BLaER1 (cell line): ENCODE measurements at regions not wholly inside any gene's neighbourhood (a gene's known extent, or its start where the extent isn't known, plus 50 kb on each side); places are given as distances from the start of the nearest gene placed in this dataset.
A peak's percentile ranks its signal among the peaks of the same experiment; 100 is the strongest.

Experiments
- H3K27ac ChIP-seq: shearing (Covaris generic); formaldehyde crosslinking; 2 replicates; pipeline ENCODE4 v1.8.1; 2022
- H3K27me3 ChIP-seq: shearing (Covaris generic); formaldehyde crosslinking; 2 replicates; pipeline ENCODE4 v1.8.1; 2022
- H3K36me3 ChIP-seq: shearing (Covaris generic); formaldehyde crosslinking; 2 replicates; pipeline ENCODE4 v1.8.1; 2022
- H3K4me1 ChIP-seq: shearing (Covaris generic); formaldehyde crosslinking; 2 replicates; pipeline ENCODE4 v1.8.1; 2022
- H3K4me2 ChIP-seq: shearing (Covaris generic); formaldehyde crosslinking; 2 replicates; pipeline ENCODE4 v1.8.1; 2022
- H3K4me3 ChIP-seq: shearing (Covaris generic); formaldehyde crosslinking; 2 replicates; pipeline ENCODE4 v1.8.1; 2022
- H3K9ac ChIP-seq: shearing (Covaris generic); formaldehyde crosslinking; 2 replicates; pipeline ENCODE4 v1.8.1; 2022
- H3K9me3 ChIP-seq: shearing (Covaris generic); formaldehyde crosslinking; 2 replicates; pipeline ENCODE4 v1.8.1; 2022
- H4K20me1 ChIP-seq: shearing (Covaris generic); formaldehyde crosslinking; 2 replicates; pipeline ENCODE4 v1.8.1; 2022
- Cebpa-rat ChIP-seq: shearing (Covaris generic); IDR thresholded peaks from 2 replicates; pipeline ENCODE4 v1.8.1; 2022

DNA sequence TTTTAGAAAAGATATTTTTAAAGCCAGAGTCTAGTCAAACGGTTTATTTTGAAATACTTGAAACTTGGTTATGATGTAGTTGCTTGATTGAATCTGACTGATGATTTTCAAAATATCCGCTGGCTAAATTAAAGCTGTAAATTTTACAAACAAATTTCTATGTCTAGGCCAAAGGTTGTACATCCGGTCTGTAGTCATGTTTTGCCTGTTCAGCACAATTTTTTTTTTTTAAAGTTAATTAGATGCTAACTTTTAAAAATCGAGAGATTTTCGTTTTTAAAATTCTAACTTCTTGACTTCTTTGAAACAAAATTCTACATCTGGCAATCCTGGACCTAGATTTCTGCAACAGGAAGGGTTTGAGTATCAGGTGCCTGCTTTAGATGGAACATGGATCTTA, 412.4 kb downstream of the TXNL1 start:
- Histone ChIP-seq H3K27ac (no peak overlapping the region), H3K9ac (no peak overlapping the region), H3K9me3 (peaks cover 30% of the 10 kb centered on the region), H3K4me1 (peaks cover 4% of the 10 kb centered on the region; the same call in 1 of the 2 replicates), H3K27me3 (no peaks in the 10 kb centered on the region), H4K20me1 (no peaks in the 10 kb centered on the region), H3K4me3 (no peak overlapping the region), H3K36me3 (no peaks in the 10 kb centered on the region), H3K4me2 (no peak overlapping the region)
- TF ChIP-seq Cebpa-rat: no peak

GRCh38 chr18:56224669-56225561, 413.5 kb downstream of the TXNL1 start:
- H3K9me3 ChIP-seq: peaks cover 19% of the 10 kb centered on the region
- H3K4me2 ChIP-seq: no peak overlapping the region
- no peak overlapping the region for H3K9ac ChIP-seq
- no peaks in the 10 kb centered on the region for H3K27me3 ChIP-seq
- H3K27ac ChIP-seq: no peak overlapping the region
- no peak for TF ChIP-seq Cebpa-rat
- no peaks in the 10 kb centered on the region for H3K36me3 ChIP-seq
- H3K4me3 ChIP-seq: no peak overlapping the region
- H3K4me1 ChIP-seq: peaks cover 4% of the 10 kb centered on the region; the same call in 1 of the 2 replicates
- no peaks in the 10 kb centered on the region for H4K20me1 ChIP-seq

DNA sequence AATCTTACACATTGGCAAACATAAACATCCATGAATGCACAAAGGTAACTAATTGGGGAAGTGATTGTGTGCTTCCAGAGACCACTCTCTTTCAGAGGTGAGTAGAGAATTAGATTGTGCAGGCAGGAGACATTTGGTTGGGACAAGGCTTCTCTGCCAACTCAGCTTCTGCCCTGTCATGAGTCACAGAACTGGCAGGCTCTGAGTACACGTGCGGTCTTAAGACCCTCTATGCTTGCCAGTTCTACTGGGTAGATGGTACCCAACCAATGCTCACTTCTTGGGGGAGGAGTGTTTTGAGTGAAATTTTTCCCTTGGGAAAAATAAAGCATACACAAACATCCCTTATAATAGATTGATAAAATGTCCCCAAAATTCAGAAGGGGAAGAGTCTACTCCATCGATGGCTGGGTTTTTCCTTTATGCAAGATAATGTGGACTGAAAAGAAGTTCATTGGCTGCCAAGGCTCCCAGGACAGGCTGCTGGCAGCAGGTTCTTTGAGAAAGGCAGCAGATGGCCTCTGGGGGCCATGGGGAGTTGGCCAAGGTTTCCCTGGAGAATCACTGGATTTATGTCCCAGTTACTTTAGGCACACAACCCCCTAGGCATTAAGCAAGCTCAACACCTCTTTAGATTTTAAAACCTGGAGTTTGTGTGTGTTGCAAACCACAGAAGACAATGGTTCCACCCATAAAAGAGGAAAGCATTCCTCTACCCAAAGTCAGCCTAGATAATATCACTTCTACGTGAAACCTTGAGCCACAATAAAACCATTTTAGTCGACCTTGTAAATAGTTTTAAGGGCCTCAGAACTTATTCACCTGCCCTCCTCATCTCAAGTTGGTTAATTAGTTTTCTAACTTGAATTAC, 417.0 kb downstream of the TXNL1 start:
- Histone ChIP-seq H3K27me3 (no peaks in the 10 kb centered on the region), H4K20me1 (no peaks in the 10 kb centered on the region), H3K9me3 (peaks cover 20% of the 10 kb centered on the region), H3K27ac (no peak overlapping the region), H3K4me3 (no peak overlapping the region), H3K4me2 (peak overlapping the region; percentile 15; the same call in 1 of the 2 replicates), H3K36me3 (no peaks in the 10 kb centered on the region), H3K4me1 (peaks cover 4% of the 10 kb centered on the region; the same call in 1 of the 2 replicates), H3K9ac (no peak overlapping the region)
- TF ChIP-seq Cebpa-rat: no peak

GRCh38 chr18:56217406-56217805, 421.0 kb downstream of the TXNL1 start:
- no peaks in the 10 kb centered on the region for H3K27me3 ChIP-seq
- peaks cover 23% of the 10 kb centered on the region for H3K9me3 ChIP-seq
- no peaks in the 10 kb centered on the region for H3K36me3 ChIP-seq
- H3K4me3 ChIP-seq: no peak overlapping the region
- peaks cover 23% of the 10 kb centered on the region for H3K4me1 ChIP-seq
- H3K4me2 ChIP-seq: no peak overlapping the region
- no peak overlapping the region for H3K27ac ChIP-seq
- no peak for TF ChIP-seq Cebpa-rat
- H3K9ac ChIP-seq: no peak overlapping the region
- no peaks in the 10 kb centered on the region for H4K20me1 ChIP-seq

- Histone ChIP-seq H3K4me1 (peaks cover 46% of the 10 kb centered on the region), H3K4me2 (no peak overlapping the region), H4K20me1 (no peaks in the 10 kb centered on the region), H3K27ac (no peak overlapping the region), H3K36me3 (no peaks in the 10 kb centered on the region), H3K9ac (no peak overlapping the region), H3K9me3 (peaks cover 23% of the 10 kb centered on the region), H3K4me3 (no peak overlapping the region), H3K27me3 (no peaks in the 10 kb centered on the region)
- no peak for TF ChIP-seq Cebpa-rat
These were observed 423.7 kb downstream of the TXNL1 start for GRCh38 chr18:56214706-56215105.

DNA sequence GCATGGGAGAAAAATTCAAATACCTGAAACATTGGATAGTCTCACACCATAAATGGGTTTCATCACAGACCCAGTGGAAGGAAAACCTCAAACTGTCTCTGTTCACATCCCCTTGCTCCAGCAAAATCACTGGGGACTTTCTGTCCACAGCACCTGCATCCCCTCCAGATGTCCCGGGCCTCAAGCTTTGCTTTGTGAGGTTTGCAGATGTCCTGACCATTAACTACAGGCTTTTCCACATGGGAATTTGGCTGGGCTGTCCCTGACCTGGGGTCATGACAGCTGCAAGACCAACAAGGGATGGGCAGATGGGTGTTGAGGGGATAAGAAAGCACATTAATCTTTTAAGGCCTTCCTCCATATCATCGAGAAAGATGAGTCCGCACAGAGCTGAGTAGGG, 427.9 kb downstream of the TXNL1 start:
- peaks cover 5% of the 10 kb centered on the region; the same call in 1 of the 2 replicates for H3K9me3 ChIP-seq
- peak overlapping the region; percentile 47 for H3K4me3 ChIP-seq
- H3K36me3 ChIP-seq: no peaks in the 10 kb centered on the region
- no peaks in the 10 kb centered on the region for H3K27me3 ChIP-seq
- peak; percentile 82 for TF ChIP-seq Cebpa-rat
- H3K4me1 ChIP-seq: peaks cover 88% of the 10 kb centered on the region
- H3K4me2 ChIP-seq: peak overlapping the region; percentile 82
- peak overlapping the region; percentile 80 for H3K9ac ChIP-seq
- H3K27ac ChIP-seq: peak overlapping the region; percentile 97
- no peaks in the 10 kb centered on the region for H4K20me1 ChIP-seq

GRCh38 chr18:56207989-56208388, 430.4 kb downstream of the TXNL1 start:
- Histone ChIP-seq H3K9me3 (peaks cover 30% of the 10 kb centered on the region), H3K36me3 (peaks cover 5% of the 10 kb centered on the region; the same call in 1 of the 2 replicates), H3K27me3 (no peaks in the 10 kb centered on the region), H4K20me1 (no peaks in the 10 kb centered on the region), H3K9ac (peak overlapping the region; percentile 73), H3K4me3 (peak overlapping the region; percentile 26; the same call in 1 of the 2 replicates), H3K4me2 (peak overlapping the region; percentile 82), H3K4me1 (peaks cover 80% of the 10 kb centered on the region), H3K27ac (peak overlapping the region; percentile 97)
- no peak for TF ChIP-seq Cebpa-rat

DNA sequence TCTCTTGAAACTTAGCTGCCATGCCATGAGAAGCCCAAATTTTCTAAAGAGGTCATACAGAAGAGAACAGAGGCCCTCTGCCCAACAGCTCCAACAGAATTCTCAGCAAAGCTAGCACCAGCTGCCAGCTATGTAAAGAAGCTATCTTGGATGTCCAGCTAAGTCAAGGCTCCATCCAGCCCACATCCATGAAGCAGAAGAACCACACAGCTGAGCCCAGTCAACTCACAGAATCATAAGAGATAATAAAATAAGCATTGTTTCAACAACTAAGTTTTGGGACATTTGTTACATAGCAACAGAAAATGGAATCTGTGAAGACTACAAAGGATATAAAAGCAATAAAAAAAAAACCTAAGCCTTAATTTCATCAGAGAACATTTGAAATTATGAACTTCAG, 434.3 kb downstream of the TXNL1 start:
- no peaks in the 10 kb centered on the region for H4K20me1 ChIP-seq
- H3K4me2 ChIP-seq: no peak overlapping the region
- H3K27me3 ChIP-seq: no peaks in the 10 kb centered on the region
- H3K9me3 ChIP-seq: peaks cover 31% of the 10 kb centered on the region
- TF ChIP-seq Cebpa-rat: no peak
- no peak overlapping the region for H3K4me3 ChIP-seq
- H3K27ac ChIP-seq: no peak overlapping the region
- no peak overlapping the region for H3K9ac ChIP-seq
- H3K4me1 ChIP-seq: peaks cover 40% of the 10 kb centered on the region
- peaks cover 5% of the 10 kb centered on the region; the same call in 1 of the 2 replicates for H3K36me3 ChIP-seq

DNA sequence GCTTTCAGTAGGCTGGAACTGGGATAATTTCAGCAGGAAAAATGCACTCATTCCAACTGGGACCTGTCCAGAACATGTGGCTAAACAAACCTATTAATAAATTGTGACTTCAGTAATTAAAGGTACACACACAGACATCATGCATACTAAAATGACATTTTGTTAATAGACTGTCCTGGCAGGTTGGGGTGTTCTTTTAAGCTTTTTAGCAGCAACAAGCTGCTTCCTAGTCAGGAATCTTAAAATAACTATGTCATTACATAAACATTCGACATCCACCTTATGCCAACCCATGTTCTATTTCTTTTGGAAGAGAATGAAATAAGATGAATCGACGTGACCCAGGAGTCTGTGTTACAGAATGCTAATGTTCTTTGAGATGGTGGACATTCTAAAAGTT, 435.7 kb downstream of the TXNL1 start:
- Histone ChIP-seq H3K36me3 (peaks cover 5% of the 10 kb centered on the region; the same call in 1 of the 2 replicates), H3K4me3 (no peak overlapping the region), H4K20me1 (no peaks in the 10 kb centered on the region), H3K4me2 (no peak overlapping the region), H3K9me3 (peaks cover 31% of the 10 kb centered on the region), H3K9ac (no peak overlapping the region), H3K27ac (no peak overlapping the region), H3K27me3 (no peaks in the 10 kb centered on the region), H3K4me1 (peaks cover 29% of the 10 kb centered on the region)
- TF ChIP-seq Cebpa-rat: no peak
